Trophoblast cell (in vitro differentiated cells and primary cell): ENCODE measurements at regions not wholly inside any gene's neighbourhood (a gene's known extent, or its start where the extent isn't known, plus 50 kb on each side); places are given as distances from the start of the nearest gene placed in this dataset.

Experiments
- DNase-seq, 2 donors: peaks; one replicate each; pipeline ENCODE4 v3.0.0-alpha.2; 2016
- H2AFZ ChIP-seq: 2 replicates; pipeline ENCODE4 v1.6.1; 2013; ENCODE audit warnings: low read length, moderate library complexity, mild to moderate bottlenecking; ENCODE audit not compliant: insufficient read depth, poor library complexity
- H2AK5ac ChIP-seq: 2 replicates; pipeline ENCODE4 v1.6.1; 2013; ENCODE audit warnings: mild to moderate bottlenecking, low read length
- H2BK120ac ChIP-seq: 2 replicates; pipeline ENCODE4 v1.6.1; 2013; ENCODE audit warnings: low read length, mild to moderate bottlenecking, moderate library complexity; ENCODE audit not compliant: insufficient read depth, poor library complexity
- H2BK12ac ChIP-seq: 2 replicates; pipeline ENCODE4 v1.6.1; 2013; ENCODE audit warnings: mild to moderate bottlenecking, low read length, moderate library complexity
- H2BK5ac ChIP-seq: 2 replicates; pipeline ENCODE4 v1.6.1; 2013; ENCODE audit warnings: low read length, low read depth, moderate library complexity, mild to moderate bottlenecking; ENCODE audit not compliant: poor library complexity
- H3K14ac ChIP-seq: 2 replicates; pipeline ENCODE4 v1.6.1; 2013; ENCODE audit warnings: mild to moderate bottlenecking, low read length
- H3K18ac ChIP-seq: 2 replicates; pipeline ENCODE4 v1.6.1; 2013; ENCODE audit warnings: mild to moderate bottlenecking, low read length
- H3K23ac ChIP-seq: 2 replicates; pipeline ENCODE4 v1.6.1; 2013; ENCODE audit warnings: low read length
- H3K27ac ChIP-seq: 2 replicates; pipeline ENCODE4 v1.5.1; 2013; ENCODE audit warnings: low read depth, mild to moderate bottlenecking, inconsistent platforms, low read length, moderate library complexity
- H3K27me3 ChIP-seq: 2 replicates; pipeline ENCODE4 v1.6.1; 2013; ENCODE audit warnings: inconsistent platforms, mild to moderate bottlenecking, low read length, moderate library complexity; ENCODE audit not compliant: insufficient read depth
- H3K36me3 ChIP-seq, 2 experiments: 1 replicate in 1 of 2; 2 replicates in 1 of 2; pipeline ENCODE4 v1.6.1; 2013; ENCODE audit warnings: low read length in 2 of 2, mild to moderate bottlenecking in 2 of 2, moderate library complexity in 1 of 2; ENCODE audit not compliant: insufficient read depth in 2 of 2, control insufficient read depth in 1 of 2
- H3K4ac ChIP-seq: 2 replicates; pipeline ENCODE4 v1.6.1; 2013; ENCODE audit warnings: low read depth, mild to moderate bottlenecking, low read length, moderate library complexity
- H3K4me1 ChIP-seq, 2 experiments: 1 replicate in 1 of 2; 2 replicates in 1 of 2; pipeline ENCODE4 v1.6.1; 2013; ENCODE audit warnings: low read length in 2 of 2, mild to moderate bottlenecking in 2 of 2, moderate library complexity in 1 of 2; ENCODE audit not compliant: insufficient read depth in 2 of 2, control insufficient read depth in 1 of 2
- H3K4me2 ChIP-seq: 2 replicates; pipeline ENCODE4 v1.6.1; 2013; ENCODE audit warnings: inconsistent platforms, mild to moderate bottlenecking, low read length, moderate library complexity
- H3K4me3 ChIP-seq: 2 replicates; pipeline ENCODE4 v1.5.1; 2013; ENCODE audit warnings: mild to moderate bottlenecking, low read depth, low read length, inconsistent platforms
- H3K79me1 ChIP-seq: one replicate; pipeline ENCODE4 v1.6.1; 2013; ENCODE audit warnings: low read length
- H3K79me2 ChIP-seq: 2 replicates; pipeline ENCODE4 v1.6.1; 2013; ENCODE audit warnings: low read length, mild to moderate bottlenecking; ENCODE audit not compliant: control insufficient read depth, insufficient read depth, poor library complexity
- H3K9ac ChIP-seq: 2 replicates; pipeline ENCODE4 v1.6.1; 2013; ENCODE audit warnings: mild to moderate bottlenecking, low read length
- H3K9me3 ChIP-seq: 2 replicates; pipeline ENCODE4 v1.6.1; 2013; ENCODE audit warnings: low read depth, mild to moderate bottlenecking, control low read depth, inconsistent platforms, low read length; ENCODE audit not compliant: insufficient read depth
- H4K12ac ChIP-seq: 2 replicates; pipeline ENCODE4 v1.6.1; 2013; ENCODE audit warnings: low read depth, mild to moderate bottlenecking, low read length, moderate library complexity
- H4K8ac ChIP-seq: 2 replicates; pipeline ENCODE4 v1.6.1; 2013; ENCODE audit warnings: low read depth, mild to moderate bottlenecking, low read length, moderate library complexity
- H4K91ac ChIP-seq: one replicate; pipeline ENCODE4 v1.6.1; 2013; ENCODE audit warnings: low read depth, mild to moderate bottlenecking, low read length, moderate library complexity
- WGBS: extraction: QIAGEN DNeasy Blood & Tissue Kit; methylation state at CpG from one replicate; pipeline ENCODE4 v1.1.7; 2013; ENCODE audit warnings: missing lambda C conversion rate; ENCODE audit not compliant: insufficient read length, insufficient coverage; ENCODE audit errors: extremely low coverage; 5-methylcytosine and 5-hydroxymethylcytosine counted together

DNA sequence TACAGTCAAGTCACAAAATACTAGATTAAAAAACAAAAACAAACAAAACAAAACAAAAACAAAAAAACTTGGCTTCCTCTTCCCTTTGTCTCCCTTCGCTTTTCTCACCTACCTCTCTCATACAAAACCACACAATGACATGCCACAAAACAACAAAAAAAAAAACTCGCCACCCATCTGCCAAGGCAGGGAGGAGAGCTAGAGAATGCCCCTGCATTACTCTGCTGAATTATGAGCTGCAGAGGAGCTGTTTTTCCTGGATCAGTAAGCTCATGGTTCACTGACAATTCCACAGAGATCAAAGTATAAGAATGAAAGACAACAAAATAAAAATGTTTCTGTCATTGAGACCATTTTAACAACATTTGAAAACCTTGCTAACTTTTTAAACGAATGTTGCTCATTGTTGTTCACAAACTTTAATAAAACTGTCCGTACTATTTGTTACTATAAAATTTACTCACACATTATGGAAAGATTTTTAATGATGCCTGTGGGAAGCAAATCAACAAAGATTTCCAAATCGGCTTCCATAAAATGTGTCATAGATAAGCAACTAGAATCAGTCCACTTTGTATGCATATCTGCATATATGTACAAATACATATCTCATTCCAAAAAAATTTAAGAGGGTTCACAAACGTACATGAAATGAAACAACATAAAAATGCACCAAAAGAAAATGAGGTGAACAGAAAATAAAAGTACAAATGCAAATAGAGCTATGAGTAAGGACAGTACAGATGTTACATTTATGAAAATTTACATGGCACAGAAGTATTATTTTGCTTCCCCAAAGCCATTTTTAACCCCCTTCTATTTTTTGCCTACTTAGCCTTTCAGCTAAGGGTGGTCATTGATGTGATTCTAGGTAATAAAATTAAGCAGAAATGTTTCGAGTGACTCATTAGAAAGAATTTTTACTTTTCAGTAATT is 252.4 kb upstream of the FAT4 start:
- H3K9ac ChIP-seq: no peak overlapping the region
- H3K79me2 ChIP-seq: no peaks in the 10 kb centered on the region
- H2AK5ac ChIP-seq: no peak overlapping the region
- DNase-seq: no peak
- H3K9me3 ChIP-seq: no peaks in the 10 kb centered on the region
- no peaks in the 10 kb centered on the region for H3K36me3 ChIP-seq
- 100% methylated on average over 1 of the region's 7 CpGs for WGBS
- H3K4me1 ChIP-seq: no peaks in the 10 kb centered on the region
- no peak overlapping the region for H2BK5ac ChIP-seq
- H2AFZ ChIP-seq: no peak overlapping the region
- no peak overlapping the region for H3K23ac ChIP-seq
- no peak overlapping the region for H3K4ac ChIP-seq
- H4K8ac ChIP-seq: no peak overlapping the region
- H3K14ac ChIP-seq: no peak overlapping the region
- no peak overlapping the region for H4K12ac ChIP-seq
- H4K91ac ChIP-seq: no peak overlapping the region
- no peak overlapping the region for H3K18ac ChIP-seq
- no peaks in the 10 kb centered on the region for H3K79me1 ChIP-seq
- H3K4me3 ChIP-seq: no peak overlapping the region
- H3K4me2 ChIP-seq: no peak overlapping the region
- H2BK12ac ChIP-seq: no peak overlapping the region
- H2BK120ac ChIP-seq: no peak overlapping the region
- H3K27me3 ChIP-seq: no peaks in the 10 kb centered on the region
- no peak overlapping the region for H3K27ac ChIP-seq

- Histone ChIP-seq H4K12ac (no peak overlapping the region), H2AFZ (no peak overlapping the region), H4K91ac (no peak overlapping the region), H3K27ac (no peak overlapping the region), H2BK120ac (no peak overlapping the region), H3K9me3 (no peaks in the 10 kb centered on the region), H3K4ac (no peak overlapping the region), H4K8ac (no peak overlapping the region), H3K79me2 (no peaks in the 10 kb centered on the region), H3K4me2 (no peak overlapping the region), H3K18ac (no peak overlapping the region), H3K79me1 (no peaks in the 10 kb centered on the region), H2BK5ac (no peak overlapping the region), H3K9ac (no peak overlapping the region), H2BK12ac (no peak overlapping the region), H3K14ac (no peak overlapping the region), H3K4me3 (no peak overlapping the region), H3K4me1 (no peaks in the 10 kb centered on the region), H2AK5ac (no peak overlapping the region), H3K36me3 (no peaks in the 10 kb centered on the region), H3K27me3 (no peaks in the 10 kb centered on the region), H3K23ac (no peak overlapping the region)
- WGBS: no CpG with 5 or more reads among the region's 2 CpGs
- no peak for DNase-seq
These were observed 254.4 kb upstream of the FAT4 start for GRCh38 chr4:125060376-125060775.

GRCh38 chr4:125049711-125050110 is 265.0 kb upstream of the FAT4 start:
- Histone ChIP-seq H3K79me2 (no peaks in the 10 kb centered on the region), H3K4me3 (no peak overlapping the region), H4K8ac (no peak overlapping the region), H3K27ac (no peak overlapping the region), H2BK120ac (no peak overlapping the region), H2AFZ (no peak overlapping the region), H4K91ac (no peak overlapping the region), H3K9ac (no peak overlapping the region), H3K79me1 (no peaks in the 10 kb centered on the region), H3K14ac (no peak overlapping the region), H3K9me3 (no peaks in the 10 kb centered on the region), H3K4me2 (no peak overlapping the region), H3K18ac (no peak overlapping the region), H3K36me3 (no peaks in the 10 kb centered on the region), H3K23ac (no peak overlapping the region), H2BK5ac (no peak overlapping the region), H2BK12ac (no peak overlapping the region), H3K27me3 (no peaks in the 10 kb centered on the region), H2AK5ac (no peak overlapping the region), H3K4ac (no peak overlapping the region), H3K4me1 (no peaks in the 10 kb centered on the region), H4K12ac (no peak overlapping the region)
- DNase-seq: no peak
- WGBS: no CpG with 5 or more reads among the region's 1 CpG

GRCh38 chr4:125045311-125045710 is 269.4 kb upstream of the FAT4 start:
- no peak overlapping the region for H4K8ac ChIP-seq
- H3K4me2 ChIP-seq: no peak overlapping the region
- no peak overlapping the region for H2AFZ ChIP-seq
- H3K27ac ChIP-seq: no peak overlapping the region
- no peak overlapping the region for H3K4me3 ChIP-seq
- no peak overlapping the region for H4K12ac ChIP-seq
- no peaks in the 10 kb centered on the region for H3K79me2 ChIP-seq
- H3K4me1 ChIP-seq: peaks cover 2 to 4% of the 10 kb centered on the region in 2 experiments
- H3K9ac ChIP-seq: no peak overlapping the region
- no peak overlapping the region for H3K14ac ChIP-seq
- H3K18ac ChIP-seq: no peak overlapping the region
- H3K23ac ChIP-seq: no peak overlapping the region
- H3K27me3 ChIP-seq: no peaks in the 10 kb centered on the region
- no peak overlapping the region for H4K91ac ChIP-seq
- peaks cover 5% of the 10 kb centered on the region for H3K79me1 ChIP-seq
- H3K36me3 ChIP-seq: no peaks in the 10 kb centered on the region
- no peak overlapping the region for H2AK5ac ChIP-seq
- H3K9me3 ChIP-seq: no peaks in the 10 kb centered on the region
- no peak overlapping the region for H2BK120ac ChIP-seq
- no peak for DNase-seq
- no peak overlapping the region for H3K4ac ChIP-seq
- H2BK5ac ChIP-seq: no peak overlapping the region
- no peak overlapping the region for H2BK12ac ChIP-seq
